ENCODE measurements at regions not wholly inside any gene's neighbourhood (a gene's known extent, or its start where the extent isn't known, plus 50 kb on each side); places are given as distances from the start of the nearest gene placed in this dataset.

GRCh38 chr12:42904683-42905418 is 315.3 kb upstream of the PRICKLE1 start:
- DNase-seq (ENCODE audit: low read depth): no peak
- no peak for TF ChIP-seq CTCF (IDR thresholded peaks at IDR 0.05; ENCODE audit: insufficient read depth, low read depth, low read length)

GRCh38 chr12:42903736-42904135 is 314.2 kb upstream of the PRICKLE1 start:
- DNase-seq (ENCODE audit: low read depth): no peak
- H3K4me3 ChIP-seq (ENCODE audit: low read depth, low read length): no peak overlapping the region
- no peak for TF ChIP-seq CTCF (IDR thresholded peaks at IDR 0.05; ENCODE audit: insufficient read depth, low read depth, low read length)

More at GRCh38 chr12:42904683-42905418, 315.3 kb upstream of the PRICKLE1 start:
- H3K4me3 ChIP-seq (ENCODE audit: low read depth, low read length): no peak overlapping the region

- H3K4me3 ChIP-seq (ENCODE audit: low read depth, low read length): no peak overlapping the region
- DNase-seq (ENCODE audit: low read depth): no peak
- TF ChIP-seq CTCF (IDR thresholded peaks at IDR 0.05; ENCODE audit: insufficient read depth, low read depth, low read length): no peak
These were observed 312.5 kb upstream of the PRICKLE1 start for GRCh38 chr12:42902001-42902400.

- no peak for TF ChIP-seq CTCF (IDR thresholded peaks at IDR 0.05; ENCODE audit: insufficient read depth, low read depth, low read length)
- H3K4me3 ChIP-seq (ENCODE audit: low read depth, low read length): no peak overlapping the region
- DNase-seq (ENCODE audit: low read depth): no peak
These were observed 304.3 kb upstream of the PRICKLE1 start for GRCh38 chr12:42893803-42894202.

- no peak overlapping the region for H3K4me3 ChIP-seq (ENCODE audit: low read depth, low read length)
- no peak for DNase-seq (ENCODE audit: low read depth)
These were observed 303.4 kb upstream of the PRICKLE1 start for GRCh38 chr12:42892702-42893551.

GRCh38 chr12:42887657-42888056 is 298.1 kb upstream of the PRICKLE1 start:
- no peak overlapping the region for H3K4me3 ChIP-seq (ENCODE audit: low read depth, low read length)

More at GRCh38 chr12:42892702-42893551, 303.4 kb upstream of the PRICKLE1 start:
- no peak for TF ChIP-seq CTCF (IDR thresholded peaks at IDR 0.05; ENCODE audit: insufficient read depth, low read depth, low read length)

More at GRCh38 chr12:42887657-42888056, 298.1 kb upstream of the PRICKLE1 start:
- DNase-seq (ENCODE audit: low read depth): no peak
- no peak for TF ChIP-seq CTCF (IDR thresholded peaks at IDR 0.05; ENCODE audit: insufficient read depth, low read depth, low read length)

Data from fibroblast of villous mesenchyme (primary cell).